SK-N-SH (cell line): ENCODE measurements at regions not wholly inside any gene's neighbourhood (a gene's known extent, or its start where the extent isn't known, plus 50 kb on each side); places are given as distances from the start of the nearest gene placed in this dataset.

Source experiments
- CTCF ChIP-seq: fragments of 200-600 bp; sonication (generic); IDR thresholded peaks from 2 replicates; pipeline ENCODE4 v1.6.1; 2017; ENCODE audit warnings: antibody characterized with exemption, mild to moderate bottlenecking, moderate library complexity
- EP300 ChIP-seq, 2 experiments: IDR thresholded peaks; 2 replicates each; pipeline versions ENCODE4 v1.4.0 to v1.6.1; 2012; ENCODE audit warnings: borderline replicate concordance in 1 of 2, low read depth in 1 of 2, low read length in 1 of 2
- EZH2phosphoT487 ChIP-seq: fragments of 200-600 bp; sonication (generic); IDR thresholded peaks from 2 replicates; pipeline ENCODE4 v1.6.1; 2017; ENCODE audit warnings: low read depth, mixed run types, mild to moderate bottlenecking, antibody characterized with exemption, moderate library complexity, borderline replicate concordance
- FOXJ3 ChIP-seq: sonication (generic); formaldehyde crosslinking; IDR thresholded peaks from 2 replicates; pipeline ENCODE4 v1.5.1; 2020; ENCODE audit warnings: mild to moderate bottlenecking, missing genetic modification reagents
- MAX ChIP-seq: IDR thresholded peaks from 2 replicates; pipeline ENCODE4 v1.4.0; 2012; ENCODE audit warnings: low read depth
- MXI1 ChIP-seq: IDR thresholded peaks from 2 replicates; pipeline ENCODE4 v1.6.1; 2012; ENCODE audit warnings: mild to moderate bottlenecking, low read depth, low read length, improper control_type of control experiment
- NFIC ChIP-seq: IDR thresholded peaks from 2 replicates; pipeline ENCODE4 v1.4.0; 2012; ENCODE audit warnings: borderline replicate concordance
- PBX3 ChIP-seq: IDR thresholded peaks from 2 replicates; pipeline ENCODE4; 2012
- POLR2AphosphoS5 ChIP-seq: IDR thresholded peaks from 2 replicates; pipeline ENCODE4 v1.6.1; 2012; ENCODE audit warnings: low read depth, low read length
- SIN3A ChIP-seq: IDR thresholded peaks from 2 replicates; pipeline ENCODE4 v1.6.1; 2012; ENCODE audit warnings: low read depth, mild to moderate bottlenecking, low read length, moderate library complexity, borderline replicate concordance
- SMC3 ChIP-seq: IDR thresholded peaks from 2 replicates; pipeline ENCODE4 v1.6.1; 2012; ENCODE audit warnings: low read depth, low read length, improper control_type of control experiment
- USF2 ChIP-seq: fragments of 150-350 bp; IDR thresholded peaks from 2 replicates; pipeline ENCODE4 v1.6.1; 2017; ENCODE audit warnings: antibody characterized with exemption, low read length, low read depth, borderline replicate concordance
- YY1 ChIP-seq: IDR thresholded peaks from 2 replicates; pipeline ENCODE4 v1.4.0; 2012; ENCODE audit warnings: low read depth, mild to moderate bottlenecking
- ZBTB33 ChIP-seq: IDR thresholded peaks from 2 replicates; pipeline ENCODE4 v1.4.0; 2012; ENCODE audit warnings: low read depth, borderline replicate concordance

GRCh38 chr15:96560246-96560895 is 229.9 kb downstream of the NR2F2 start:
- TF ChIP-seq CTCF (no peak), ZBTB33 (no peak), POLR2AphosphoS5 (no peak), USF2 (no peak), NFIC (no peak), YY1 (no peak), MXI1 (no peak), MAX (no peak), PBX3 (no peak), EP300 (IDR thresholded peaks at IDR 0.05; ENCODE audit: borderline replicate concordance in 1 of 2, low read depth in 1 of 2, low read length in 1 of 2) (no peak), SMC3 (no peak), EZH2phosphoT487 (no peak), SIN3A (no peak), FOXJ3 (no peak)
